Endothelial cell of umbilical vein (primary cell): ENCODE measurements at regions not wholly inside any gene's neighbourhood (a gene's known extent, or its start where the extent isn't known, plus 50 kb on each side); places are given as distances from the start of the nearest gene placed in this dataset.

Experiments
- BruUV-seq: library from RNA; stranded (reverse); fragments of 400-500 nt; replicated peaks from 2 replicates; lab custom pipeline; 2021; lab: Mats Ljungman, UMichigan
- CTCF ChIA-PET: fragments of 300-600, 350-600 bp; sonication (Branson Sonifier 250); formaldehyde crosslinking; loops from one replicate; lab custom pipeline; 2021; ENCODE audit warnings: antibody characterized with exemption, inconsistent platforms; lab: Charles Lee
- POLR2A ChIA-PET: fragments of 300-600, 350-600 bp; sonication (Branson Sonifier 250); formaldehyde crosslinking; loops from one replicate; lab custom pipeline; 2021; ENCODE audit warnings: antibody characterized with exemption, inconsistent platforms; lab: Charles Lee
- DNase-seq: peaks from one replicate; pipeline ENCODE4 v3.0.0-alpha.2; 2011; ENCODE audit warnings: low read depth, low spot score
- FAIRE-seq: peaks from 2 replicates; lab custom pipeline; 2011; peaks lifted over from hg19 to GRCh38; lab: Jason Lieb, UNC
- H2AFZ ChIP-seq: 2 replicates; pipeline ENCODE4 v1.6.0; 2012; ENCODE audit warnings: low read depth, low read length, control low read depth, inconsistent platforms
- H3K27ac ChIP-seq: 2 replicates; pipeline ENCODE4 v1.5.1; 2011; ENCODE audit warnings: low read depth, mild to moderate bottlenecking, control low read depth, low read length, moderate library complexity; ENCODE audit not compliant: insufficient read depth
- H3K27me3 ChIP-seq, 2 experiments: 2 replicates each; pipeline versions ENCODE4 v1.6.0 to v1.6.1; 2011; ENCODE audit warnings: low read length in 2 of 2, mixed read lengths in 1 of 2; ENCODE audit not compliant: control insufficient read depth in 2 of 2, insufficient read depth in 2 of 2
- H3K36me3 ChIP-seq, 2 experiments: 2 replicates in 1 of 2; 3 replicates in 1 of 2; pipeline ENCODE4 v1.5.1; 2011; ENCODE audit warnings: low read length in 2 of 2, mild to moderate bottlenecking in 1 of 2, moderate library complexity in 1 of 2; ENCODE audit not compliant: control insufficient read depth in 2 of 2, insufficient read depth in 2 of 2; ENCODE audit errors: extremely low read depth in 1 of 2
- H3K4me1 ChIP-seq: 3 replicates; pipeline ENCODE4 v1.5.1; 2011; ENCODE audit warnings: mild to moderate bottlenecking, low read length; ENCODE audit not compliant: control insufficient read depth, insufficient read depth; ENCODE audit errors: extremely low read depth
- H3K4me2 ChIP-seq: 2 replicates; pipeline ENCODE4 v1.6.1; 2011; ENCODE audit warnings: low read length, control low read depth, mixed read lengths; ENCODE audit not compliant: insufficient read depth
- H3K4me3 ChIP-seq, 3 experiments: fragments of 200-600 bp in 1 of 3; sonication (generic), shearing (Covaris generic) in 1 of 3; replicated peaks in 1 of 3; 2 replicates each; pipeline ENCODE4 v1.5.1; 2011 to 2016; ENCODE audit warnings: control low read depth in 3 of 3, low read length in 3 of 3, mild to moderate bottlenecking in 2 of 3, inconsistent platforms in 1 of 3, low read depth in 1 of 3, moderate library complexity in 1 of 3; ENCODE audit not compliant: insufficient read depth in 1 of 3
- H3K79me2 ChIP-seq: 2 replicates; pipeline ENCODE4 v1.6.0; 2012; ENCODE audit warnings: low read length, inconsistent platforms; ENCODE audit not compliant: control insufficient read depth, insufficient read depth
- H3K9ac ChIP-seq: replicated peaks from 2 replicates; pipeline ENCODE3; 2011; ENCODE audit warnings: low read length, control low read depth; ENCODE audit not compliant: insufficient read depth; ENCODE audit errors: extremely low read depth
- H3K9me1 ChIP-seq: replicated peaks from 3 replicates; pipeline ENCODE4 v1.6.0; 2011; ENCODE audit warnings: mild to moderate bottlenecking, low read length; ENCODE audit not compliant: control insufficient read depth, insufficient read depth; ENCODE audit errors: extremely low read depth
- H3K9me3 ChIP-seq: replicated peaks from 2 replicates; pipeline ENCODE4 v1.5.1; 2012; ENCODE audit warnings: low read length, inconsistent platforms; ENCODE audit not compliant: control insufficient read depth, insufficient read depth
- H4K20me1 ChIP-seq: replicated peaks from 2 replicates; pipeline ENCODE3; 2011; ENCODE audit warnings: mild to moderate bottlenecking, low read length; ENCODE audit not compliant: control insufficient read depth, insufficient read depth; ENCODE audit errors: extremely low read depth
- EZH2 ChIP-seq: IDR thresholded peaks from 2 replicates; pipeline ENCODE4 v1.6.1; 2012; ENCODE audit warnings: borderline replicate concordance, low read depth, mild to moderate bottlenecking, moderate library complexity, low read length, inconsistent platforms; ENCODE audit not compliant: severe bottlenecking
- FOS ChIP-seq: IDR thresholded peaks from 2 replicates; pipeline ENCODE4 v1.6.1; 2011; ENCODE audit warnings: mild to moderate bottlenecking, low read length, moderate library complexity, borderline replicate concordance; ENCODE audit not compliant: insufficient read depth
- GATA2 ChIP-seq: IDR thresholded peaks from 2 replicates; pipeline ENCODE4 v1.7.0; 2011; ENCODE audit warnings: low read depth, mild to moderate bottlenecking, moderate library complexity, mixed read lengths, low read length; ENCODE audit not compliant: insufficient read length, insufficient read depth
- JUN ChIP-seq: IDR thresholded peaks from 2 replicates; pipeline ENCODE4 v1.6.1; 2011; ENCODE audit warnings: borderline replicate concordance, low read depth; ENCODE audit not compliant: insufficient read length, insufficient read depth
- MYC ChIP-seq: IDR thresholded peaks from one replicate; pipeline ENCODE4 v1.6.1; 2011; ENCODE audit warnings: mild to moderate bottlenecking, low read depth, low read length
- POLR2A ChIP-seq: IDR thresholded peaks from 2 replicates; pipeline ENCODE4 v1.6.1; 2012; ENCODE audit warnings: low read depth, mild to moderate bottlenecking, control low read depth, low read length
- POLR2AphosphoS5 ChIP-seq: IDR thresholded peaks from 2 replicates; pipeline ENCODE4 v1.6.1; 2012; ENCODE audit warnings: low read depth, mild to moderate bottlenecking, control low read depth, low read length, moderate library complexity; ENCODE audit not compliant: insufficient read depth
- dilution Hi-C: fragments of 300-500 bp; cut with MboI; formaldehyde crosslinking; loops from one replicate; pipeline ENCODE4 v1.15.0; 2019; ENCODE audit warnings: low sequenced_read_pairs; ENCODE audit not compliant: extremely low pct_ligation_motif_present
- intact Hi-C: fragments of 100-400 bp; cut with micrococcal nuclease; formaldehyde crosslinking; loops from one replicate; pipeline ENCODE4 v1.10.0; 2022
- TF ChIP-seq, protein P1 (sequence below), 2 donors: IDR thresholded peaks; 1 replicate in 1 of 2; 2 replicates in 1 of 2; pipeline ENCODE4 v1.5.1; 2011; ENCODE audit warnings: low read length in 2 of 2, mild to moderate bottlenecking in 2 of 2, moderate library complexity in 2 of 2, control low read depth in 1 of 2, inconsistent platforms in 1 of 2, low read depth in 1 of 2; ENCODE audit not compliant: insufficient read depth in 1 of 2; ENCODE audit errors: extremely low read depth in 1 of 2
- TF ChIP-seq, protein P2 (sequence below): IDR thresholded peaks from 2 replicates; pipeline ENCODE4 v1.6.1; 2011; ENCODE audit not compliant: insufficient read depth, insufficient read length

DNA sequence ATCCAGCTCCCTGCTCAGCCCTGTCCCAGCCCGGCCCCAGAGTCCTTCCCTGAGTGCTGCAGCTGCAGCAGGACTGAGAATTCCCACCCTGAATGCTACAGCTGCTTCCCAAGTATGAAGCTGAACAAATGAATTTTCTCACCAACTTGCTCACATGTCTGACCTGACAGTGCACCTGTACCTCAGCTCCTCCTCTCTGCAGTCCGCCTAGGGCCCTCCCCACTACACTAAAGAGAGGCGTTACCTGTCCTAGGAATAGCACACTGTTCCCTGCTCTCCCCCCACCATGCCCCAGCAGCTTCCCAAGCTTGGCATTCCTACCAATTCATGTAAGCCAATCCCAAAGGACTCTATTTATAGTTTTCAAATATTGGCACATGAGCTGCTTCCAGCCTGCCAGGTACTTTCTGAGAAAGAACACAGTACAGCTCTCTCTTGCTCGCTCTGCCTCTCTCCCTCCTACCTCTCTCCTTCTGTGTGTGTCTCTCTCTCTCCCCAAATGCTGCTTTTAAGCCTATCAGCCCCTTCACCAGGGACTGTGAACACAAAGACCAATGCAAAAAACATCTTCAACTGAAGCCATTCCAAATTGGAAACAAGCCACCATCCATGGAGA, 400.1 kb downstream of the TNS3 start:
- POLR2A ChIA-PET = no interaction called here
- dilution Hi-C loops = no loop called here
- CTCF ChIA-PET = interaction anchor here (0.9 to 10.5 kb wide), 4 partner anchors 72 to 1291 kb away, joined by 3 to 149 read pairs (median 6); partner anchors contain the start of gene IGFBP3

More for the DNA sequence above, 400.1 kb downstream of the TNS3 start:
- Histone ChIP-seq H3K36me3 (no peaks in the 10 kb centered on the region), H3K27me3 (no peaks in the 10 kb centered on the region), H3K27ac (no peak overlapping the region), H3K9me3 (no peaks in the 10 kb centered on the region), H2AFZ (no peak overlapping the region), H3K4me3 (no peak overlapping the region), H4K20me1 (no peaks in the 10 kb centered on the region), H3K4me1 (no peaks in the 10 kb centered on the region), H3K4me2 (no peak overlapping the region), H3K9ac (no peak overlapping the region), H3K79me2 (no peaks in the 10 kb centered on the region), H3K9me1 (no peaks in the 10 kb centered on the region)
- no TSS peak for BruUV-seq
- FAIRE-seq (no peak), DNase-seq (no peak)
- TF ChIP-seq FOS (no peak), POLR2AphosphoS5 (no peak), EZH2 (no peak), MYC (no peak), POLR2A (no peak), JUN (no peak), GATA2 (no peak)
- TF ChIP-seq, protein P1, sequence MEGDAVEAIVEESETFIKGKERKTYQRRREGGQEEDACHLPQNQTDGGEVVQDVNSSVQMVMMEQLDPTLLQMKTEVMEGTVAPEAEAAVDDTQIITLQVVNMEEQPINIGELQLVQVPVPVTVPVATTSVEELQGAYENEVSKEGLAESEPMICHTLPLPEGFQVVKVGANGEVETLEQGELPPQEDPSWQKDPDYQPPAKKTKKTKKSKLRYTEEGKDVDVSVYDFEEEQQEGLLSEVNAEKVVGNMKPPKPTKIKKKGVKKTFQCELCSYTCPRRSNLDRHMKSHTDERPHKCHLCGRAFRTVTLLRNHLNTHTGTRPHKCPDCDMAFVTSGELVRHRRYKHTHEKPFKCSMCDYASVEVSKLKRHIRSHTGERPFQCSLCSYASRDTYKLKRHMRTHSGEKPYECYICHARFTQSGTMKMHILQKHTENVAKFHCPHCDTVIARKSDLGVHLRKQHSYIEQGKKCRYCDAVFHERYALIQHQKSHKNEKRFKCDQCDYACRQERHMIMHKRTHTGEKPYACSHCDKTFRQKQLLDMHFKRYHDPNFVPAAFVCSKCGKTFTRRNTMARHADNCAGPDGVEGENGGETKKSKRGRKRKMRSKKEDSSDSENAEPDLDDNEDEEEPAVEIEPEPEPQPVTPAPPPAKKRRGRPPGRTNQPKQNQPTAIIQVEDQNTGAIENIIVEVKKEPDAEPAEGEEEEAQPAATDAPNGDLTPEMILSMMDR (IDR thresholded peaks at IDR 0.05; ENCODE audit: extremely low read depth in 1 of 2, insufficient read depth in 1 of 2, low read depth in 1 of 2, low read length in 2 of 2) = no peak
- TF ChIP-seq, protein P2, sequence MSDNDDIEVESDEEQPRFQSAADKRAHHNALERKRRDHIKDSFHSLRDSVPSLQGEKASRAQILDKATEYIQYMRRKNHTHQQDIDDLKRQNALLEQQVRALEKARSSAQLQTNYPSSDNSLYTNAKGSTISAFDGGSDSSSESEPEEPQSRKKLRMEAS = no peak
- intact Hi-C loops = loop anchor here (2.0 kb wide), 1 partner anchor 829 kb away; no protein-coding TSS in a partner anchor
